Retina (tissue), 1 donor: ENCODE measurements at regions not wholly inside any gene's neighbourhood (a gene's known extent, or its start where the extent isn't known, plus 50 kb on each side); places are given as distances from the start of the nearest gene placed in this dataset.

Experiments used
- DNase-seq: peaks from one replicate; pipeline ENCODE4 v3.0.0-alpha.2; 2016

DNA sequence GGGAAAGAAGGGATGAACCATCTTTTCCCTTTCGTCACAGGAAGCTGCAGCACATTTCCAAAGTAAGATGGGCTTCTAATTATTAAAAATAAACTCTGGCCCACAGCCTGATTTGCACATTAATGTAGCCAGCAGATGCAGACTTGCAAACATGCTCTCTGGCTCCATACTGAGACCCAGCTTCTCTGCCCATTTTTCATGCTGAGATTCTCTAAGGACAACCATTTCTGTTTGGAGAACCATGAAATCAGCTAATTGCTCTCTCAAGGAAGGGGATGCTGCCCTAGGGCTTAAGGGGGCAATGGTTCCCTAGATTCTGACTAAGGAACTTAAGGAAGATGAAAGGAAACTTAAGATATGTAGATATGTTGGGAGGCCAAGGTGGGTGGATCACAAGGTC is 63.0 kb upstream of the CES5A start:
- no peak for DNase-seq

DNA sequence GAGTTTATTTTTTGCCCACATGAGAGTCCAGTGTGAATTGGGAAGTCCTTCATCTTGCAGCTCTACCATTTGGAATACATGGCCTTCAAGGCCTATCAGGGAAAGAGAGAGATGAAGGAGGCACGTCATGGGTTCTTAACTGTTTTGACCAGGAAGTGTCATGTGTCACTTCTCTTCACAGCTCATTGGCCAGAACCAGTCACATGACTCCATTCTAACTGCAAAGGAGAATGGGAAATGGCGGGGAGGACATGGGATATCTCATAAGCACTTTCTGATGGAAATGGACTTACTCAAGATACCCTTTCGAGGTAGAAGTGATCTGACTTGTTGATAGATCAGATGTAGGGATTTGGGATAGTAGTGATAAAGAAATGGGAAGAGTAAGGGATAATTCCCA is 57.9 kb upstream of the CES5A start:
- DNase-seq = no peak

DNA sequence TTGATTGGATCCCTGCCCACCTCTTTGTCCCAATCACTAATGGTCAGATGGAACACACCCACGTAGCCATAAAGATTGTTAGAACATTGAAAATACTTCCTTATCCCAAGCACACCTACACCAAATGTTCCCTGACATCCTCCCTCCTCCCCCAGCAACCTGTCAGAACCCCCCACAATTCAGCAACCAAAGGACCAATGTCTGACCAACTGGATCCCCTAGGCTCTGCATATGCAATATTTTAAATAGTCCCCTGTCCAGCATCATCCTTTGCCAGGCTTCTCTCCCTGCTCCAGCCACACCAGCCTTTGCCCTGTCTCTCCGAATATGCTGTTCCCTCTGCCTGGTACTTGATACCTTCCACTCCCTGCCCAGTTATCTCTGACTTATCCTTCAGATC is 54.9 kb upstream of the CES5A start:
- no peak for DNase-seq

DNA sequence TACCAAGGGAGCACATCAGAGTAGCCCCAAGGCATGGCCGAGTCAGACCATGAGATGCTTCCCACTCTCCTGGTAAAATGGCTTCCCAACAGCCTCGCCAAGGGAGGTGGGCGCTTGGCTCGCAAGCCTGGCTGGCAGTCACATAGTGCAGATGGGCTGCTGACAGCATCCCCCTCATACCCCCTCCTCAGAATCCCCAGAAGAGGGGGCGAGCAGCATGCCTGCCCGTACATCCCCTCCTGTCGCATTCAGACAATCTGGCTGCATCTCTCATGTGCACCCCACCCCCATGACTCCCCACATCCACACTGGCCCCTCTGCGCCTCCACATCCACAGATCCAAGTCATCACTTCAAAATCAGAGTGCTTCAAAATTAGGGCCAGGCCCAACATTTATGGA is 54.0 kb upstream of the CES5A start:
- DNase-seq = no peak

DNA sequence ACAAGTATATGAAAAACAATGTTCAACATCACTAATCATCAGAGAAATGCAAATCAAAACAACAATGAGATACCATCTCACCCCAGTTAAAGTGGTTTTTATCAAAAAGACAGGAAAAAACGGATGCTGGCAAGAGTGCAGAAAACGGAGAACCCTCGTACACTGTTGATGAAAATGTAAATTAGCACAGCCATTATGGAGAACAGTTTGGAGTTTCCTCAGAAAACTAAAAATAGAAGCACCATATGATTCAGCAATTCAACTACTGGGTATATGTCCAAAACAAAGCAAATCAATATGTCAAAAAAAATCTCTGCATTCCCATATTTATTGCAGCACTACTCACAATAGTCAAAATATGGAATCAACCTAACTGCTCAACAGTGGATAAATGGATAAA is 50.1 kb upstream of the CES5A start:
- no peak for DNase-seq
